GM18873 (cell line): ENCODE measurements at regions not wholly inside any gene's neighbourhood (a gene's known extent, or its start where the extent isn't known, plus 50 kb on each side); places are given as distances from the start of the nearest gene placed in this dataset.

Experiments
- ATAC-seq: cut with Tn5 transposase; IDR thresholded peaks from one replicate; pipeline ENCODE4 v1.9.1; 2021; ENCODE audit warnings: mild to moderate bottlenecking, moderate library complexity, moderate number of reproducible peaks; ENCODE audit not compliant: unreplicated experiment, low FRiP score

- ATAC-seq, result no peak
These were observed 257.6 kb upstream of the ZMIZ1 start for GRCh38 chr10:78811174-78811573.

DNA sequence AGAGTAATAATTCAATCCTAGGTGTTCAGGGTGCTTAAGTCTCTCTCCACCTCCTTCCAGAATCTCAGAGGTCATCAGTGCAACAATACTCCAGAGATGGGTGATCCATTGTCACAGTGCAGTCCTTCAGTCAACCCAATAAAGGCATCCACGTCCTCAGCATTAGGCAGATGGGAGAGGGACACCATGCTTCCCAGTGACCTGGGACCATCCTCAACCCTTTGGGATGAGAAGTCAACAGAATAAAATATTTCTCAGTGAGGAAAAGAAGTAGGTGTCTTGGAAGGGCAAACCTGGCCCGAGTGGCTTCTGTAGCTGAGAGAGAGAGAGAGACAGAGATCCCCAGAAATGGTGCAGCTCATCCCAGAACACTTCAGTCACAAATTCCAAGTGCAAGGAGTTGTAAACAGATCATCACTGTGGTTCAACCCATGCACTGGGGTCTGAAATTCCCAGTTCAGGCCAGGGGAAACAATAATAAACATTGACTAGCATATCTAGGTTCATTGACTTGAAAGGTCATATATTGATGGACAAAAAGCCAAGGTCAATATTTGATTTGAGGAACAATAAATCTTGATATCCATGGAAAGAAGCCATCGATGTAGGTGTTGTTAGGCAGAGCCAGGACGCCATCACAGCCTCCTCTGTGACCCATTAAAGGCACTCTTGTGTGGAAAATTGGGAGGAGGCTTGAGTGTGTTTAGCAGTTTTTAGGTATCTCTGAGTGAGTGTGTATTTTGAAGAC, 256.0 kb upstream of the ZMIZ1 start:
- no peak for ATAC-seq

DNA sequence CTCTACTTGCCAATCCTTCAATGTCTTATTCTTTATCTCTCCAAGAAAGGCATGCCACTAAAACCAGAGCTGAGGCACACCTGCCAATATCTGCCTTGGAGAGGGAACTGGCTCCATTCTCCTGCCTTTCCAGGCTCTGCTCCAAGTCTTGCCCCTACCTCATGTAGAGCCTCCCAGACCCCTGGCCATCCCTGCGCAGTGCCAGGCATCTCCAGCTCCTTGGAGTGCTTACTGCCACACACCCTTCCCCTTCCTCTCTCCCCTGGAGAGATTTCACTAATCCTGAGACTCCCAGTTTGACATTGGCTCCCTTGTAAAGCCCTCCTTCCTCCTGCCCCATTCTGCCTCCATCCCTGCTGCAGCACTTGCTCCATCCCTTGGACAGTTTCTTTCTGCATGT, 255.2 kb upstream of the ZMIZ1 start:
- ATAC-seq, result no peak

DNA sequence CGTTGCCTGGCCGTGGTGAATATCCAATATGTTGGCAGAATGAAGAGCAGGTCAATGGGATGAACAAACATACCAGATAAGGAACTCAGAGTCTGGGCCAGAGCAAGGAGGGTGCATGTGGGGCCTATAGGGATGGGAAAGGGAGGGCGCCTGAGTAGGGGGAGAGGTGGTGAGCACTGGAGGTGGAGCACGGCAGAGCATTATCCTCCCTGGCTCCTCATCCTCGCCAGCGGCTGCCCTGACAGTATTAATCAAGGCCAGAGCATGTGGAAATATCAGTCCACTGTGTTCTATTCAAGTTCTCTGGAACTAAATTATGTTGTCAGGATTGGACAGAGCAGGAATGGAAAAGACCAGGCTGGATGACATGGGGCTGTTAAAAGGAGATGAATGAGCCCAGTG, 254.8 kb upstream of the ZMIZ1 start:
- no peak for ATAC-seq

GRCh38 chr10:78814407-78814806, 254.4 kb upstream of the ZMIZ1 start:
- no peak for ATAC-seq

DNA sequence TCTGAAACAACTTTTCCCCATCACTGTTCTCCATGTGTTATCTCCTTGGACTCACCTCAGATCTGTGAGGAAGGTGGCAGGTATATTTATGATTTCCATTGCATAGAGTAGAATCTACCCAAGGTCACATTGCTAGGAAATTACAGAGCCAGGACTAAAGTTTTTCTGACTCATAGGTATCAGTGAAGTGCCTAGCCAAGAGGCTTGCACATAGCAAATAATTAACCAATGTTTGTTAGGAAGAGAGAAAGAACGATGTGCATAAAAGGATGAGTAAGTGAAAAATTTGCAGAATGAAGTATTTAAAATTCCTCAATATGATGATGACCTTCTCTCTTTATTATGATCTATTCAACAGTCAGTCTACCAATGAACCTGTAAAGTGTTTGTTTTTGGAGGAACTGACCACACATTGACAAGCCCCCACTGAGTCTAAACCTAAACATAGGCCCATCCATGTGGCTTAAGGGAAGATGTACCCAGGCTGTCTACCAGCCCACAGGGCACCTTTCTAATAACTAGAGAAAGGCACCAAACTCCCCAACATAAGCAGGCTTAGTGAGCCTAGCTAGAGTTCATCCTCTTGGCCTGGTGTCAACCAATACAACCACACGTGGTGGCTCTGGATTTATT, 252.9 kb upstream of the ZMIZ1 start:
- no peak for ATAC-seq

DNA sequence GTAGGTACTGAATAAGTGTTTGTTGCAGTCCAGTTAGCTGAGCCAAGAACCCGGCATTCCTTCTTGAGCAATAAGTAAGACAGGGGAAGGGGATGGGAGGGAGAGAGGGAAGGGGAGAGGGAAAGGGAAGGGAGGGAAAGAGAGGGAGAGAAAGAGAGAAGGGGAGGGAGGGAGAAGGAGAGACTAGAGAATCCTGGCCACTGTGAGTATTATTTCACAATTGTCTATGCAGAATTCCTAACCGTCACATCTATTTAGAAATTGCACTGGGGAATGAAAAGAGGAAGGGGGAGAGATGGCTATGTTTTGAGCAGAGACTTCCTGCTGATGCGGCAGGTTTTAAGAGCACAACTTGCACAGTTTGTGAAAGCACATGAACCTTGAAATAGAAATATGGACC, 251.4 kb upstream of the ZMIZ1 start:
- ATAC-seq, result no peak

- ATAC-seq, result no peak
These were observed 251.0 kb upstream of the ZMIZ1 start for GRCh38 chr10:78817804-78818203.

DNA sequence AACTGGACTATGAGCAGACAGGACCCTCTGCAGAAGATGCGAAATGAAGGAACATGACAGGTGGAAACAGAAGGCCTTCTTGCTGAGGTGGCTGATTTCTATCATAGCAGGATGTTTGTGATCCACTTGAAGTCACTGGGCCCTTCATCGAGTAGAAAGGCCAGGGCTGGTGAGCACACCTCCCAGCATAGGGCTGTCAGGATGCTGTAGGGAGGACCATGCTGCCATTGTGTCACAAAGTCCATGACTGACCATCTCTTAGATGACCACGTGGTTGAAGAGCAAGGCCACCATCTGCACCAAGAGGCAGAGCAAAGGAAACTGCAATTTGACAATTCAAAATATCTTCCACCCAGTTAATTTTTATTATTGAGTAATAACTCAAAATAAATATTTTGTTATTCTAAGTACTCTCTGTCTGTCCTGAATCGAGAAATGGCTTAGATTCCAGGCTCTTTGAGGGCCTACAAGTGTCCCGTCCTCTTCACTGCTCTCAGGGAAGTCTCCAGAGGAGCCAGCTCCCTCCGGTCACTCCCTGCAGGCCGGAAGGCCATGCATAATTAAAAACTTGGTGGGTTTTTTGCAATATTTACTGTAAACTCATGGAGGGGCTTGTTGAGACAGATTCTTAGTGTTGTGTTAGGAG, 249.3 kb upstream of the ZMIZ1 start:
- ATAC-seq, result no peak

DNA sequence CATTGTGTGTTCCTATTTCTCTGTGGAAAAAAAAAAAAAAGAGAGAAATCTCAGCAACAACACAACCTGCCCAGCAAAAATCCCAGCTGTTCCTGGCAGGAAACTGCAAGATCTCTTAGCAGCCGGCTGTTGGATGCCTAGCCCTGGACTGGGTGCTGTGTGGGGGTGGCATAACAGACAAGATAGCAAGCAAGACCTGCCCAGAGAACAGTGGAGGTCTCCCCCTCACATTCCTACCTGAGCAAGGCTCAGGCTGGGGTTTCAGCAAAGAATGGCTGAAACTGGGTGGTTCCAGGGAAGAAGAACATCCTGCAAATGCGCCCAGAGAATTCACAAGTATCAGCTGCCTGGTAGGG, 248.8 kb upstream of the ZMIZ1 start:
- no peak for ATAC-seq

- no peak for ATAC-seq
These were observed 247.7 kb upstream of the ZMIZ1 start for GRCh38 chr10:78821052-78821451.

DNA sequence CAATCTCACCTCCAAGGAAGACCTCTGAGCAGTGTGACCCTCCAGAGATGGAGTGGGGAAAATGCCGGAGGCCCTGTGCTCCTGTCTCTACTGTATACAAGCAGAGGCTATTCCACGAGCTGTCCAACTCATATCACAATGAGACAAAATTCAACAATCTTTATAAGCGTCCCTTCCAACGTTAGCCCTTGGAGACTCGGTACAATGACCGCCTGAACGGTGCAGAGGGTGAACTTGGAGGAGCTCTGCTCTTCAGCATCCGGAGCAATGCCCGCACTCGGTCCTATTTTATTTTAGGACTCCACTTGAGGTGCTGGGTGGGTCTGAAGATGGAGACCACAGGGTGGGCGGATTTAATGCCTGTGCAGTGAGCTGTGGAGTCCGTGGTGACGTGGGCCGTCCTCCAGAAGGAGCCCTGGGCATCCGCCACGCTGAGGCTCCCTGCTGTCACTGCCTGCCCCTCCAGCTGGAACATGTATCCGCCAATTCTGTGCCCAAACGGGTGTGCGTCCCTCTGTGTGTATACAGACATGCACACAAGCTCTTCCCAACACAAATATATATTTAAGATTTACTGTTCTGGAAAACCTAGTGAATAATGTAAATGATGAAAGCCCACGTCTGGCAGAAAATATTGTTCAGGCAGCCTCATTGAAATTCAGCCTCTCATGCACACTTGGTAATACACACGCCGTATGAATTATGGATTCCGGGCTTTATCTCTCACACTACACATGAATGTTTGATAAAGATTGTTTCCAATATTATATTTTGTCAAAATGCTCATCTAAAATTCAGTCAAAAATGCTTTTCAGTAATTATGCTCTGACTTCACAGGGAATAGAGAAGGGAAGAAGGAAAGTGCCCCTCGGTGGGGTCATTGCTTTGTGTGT, 239.9 kb upstream of the ZMIZ1 start:
- no peak for ATAC-seq

DNA sequence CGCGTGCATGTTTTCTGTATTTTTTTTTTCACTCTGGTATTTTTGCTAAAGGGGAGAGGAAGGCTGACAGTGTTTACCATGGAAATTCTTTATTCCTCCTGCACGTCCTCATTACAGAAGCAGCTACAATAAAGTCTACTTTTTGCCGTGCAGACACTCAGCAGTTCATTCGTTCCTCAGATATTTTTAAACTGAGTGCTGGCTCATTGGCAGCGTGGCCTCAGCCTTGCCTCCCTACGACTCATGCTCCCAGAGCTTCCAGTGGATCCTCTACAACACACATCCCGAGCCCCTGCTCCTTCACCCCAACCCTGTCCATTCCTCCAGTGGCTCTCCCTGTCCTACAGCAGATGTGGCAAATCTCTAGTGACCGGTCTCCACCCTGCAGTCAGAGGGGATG, 239.2 kb upstream of the ZMIZ1 start:
- no peak for ATAC-seq

DNA sequence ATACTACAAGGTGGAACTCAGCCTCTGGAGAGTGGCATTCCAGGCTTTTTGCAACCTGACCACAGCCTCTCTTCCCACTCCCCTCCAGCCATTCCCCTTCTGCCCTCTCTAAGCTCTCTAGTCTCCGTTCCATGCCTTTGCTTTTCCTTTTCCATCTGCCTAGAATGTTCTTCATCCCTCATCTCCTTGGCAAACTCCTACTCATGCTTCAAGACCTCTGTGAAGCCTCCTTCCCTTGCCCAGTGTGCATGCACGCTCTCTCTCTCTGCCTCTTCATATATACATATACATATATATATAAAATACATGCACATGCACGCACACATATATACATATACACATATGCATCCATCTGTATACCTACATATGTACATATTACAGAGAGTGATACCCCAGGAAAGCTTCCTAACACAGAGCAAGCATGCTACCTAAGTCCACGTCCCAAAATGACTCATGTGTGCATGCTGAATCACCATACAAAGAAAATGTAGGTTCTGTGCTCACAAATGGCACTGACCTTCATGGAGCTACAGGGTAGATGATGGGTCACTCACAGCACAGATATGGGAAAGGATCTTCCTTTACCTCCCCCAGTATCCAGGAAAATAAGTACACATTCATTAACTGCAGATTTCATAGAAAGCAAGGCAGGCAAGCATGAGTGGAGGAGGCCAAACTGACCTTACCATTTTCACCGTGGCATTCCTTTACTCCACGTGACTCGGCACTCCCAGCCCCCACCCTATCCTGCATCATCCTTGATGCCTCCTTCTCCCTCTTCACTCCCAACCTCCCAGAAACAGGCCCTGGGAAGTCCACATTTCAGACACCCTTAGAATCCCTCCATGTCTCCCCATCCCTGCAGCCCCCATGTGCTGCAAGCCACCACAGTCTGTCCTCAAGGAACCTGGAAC, 238.4 kb upstream of the ZMIZ1 start:
- ATAC-seq, result no peak

DNA sequence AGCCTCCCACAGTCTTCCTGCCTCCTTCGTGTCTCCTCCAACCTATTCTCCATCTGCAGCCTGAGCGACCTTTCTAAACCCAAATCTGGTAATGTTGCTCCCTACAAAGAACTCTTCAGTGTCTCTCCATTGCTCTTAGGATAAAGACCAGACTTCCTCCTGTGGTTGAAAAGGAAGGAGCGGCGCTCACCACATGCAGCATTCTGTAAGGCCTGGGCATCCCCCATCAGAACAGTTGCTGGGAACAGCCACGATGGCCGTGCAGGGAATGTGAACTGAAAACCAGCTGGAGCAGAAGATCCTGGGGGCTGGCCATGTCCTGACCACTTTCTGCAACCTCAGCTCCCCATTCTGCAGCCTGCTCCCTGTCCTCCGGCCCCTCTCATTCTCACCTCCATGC, 237.8 kb upstream of the ZMIZ1 start:
- ATAC-seq, result no peak

DNA sequence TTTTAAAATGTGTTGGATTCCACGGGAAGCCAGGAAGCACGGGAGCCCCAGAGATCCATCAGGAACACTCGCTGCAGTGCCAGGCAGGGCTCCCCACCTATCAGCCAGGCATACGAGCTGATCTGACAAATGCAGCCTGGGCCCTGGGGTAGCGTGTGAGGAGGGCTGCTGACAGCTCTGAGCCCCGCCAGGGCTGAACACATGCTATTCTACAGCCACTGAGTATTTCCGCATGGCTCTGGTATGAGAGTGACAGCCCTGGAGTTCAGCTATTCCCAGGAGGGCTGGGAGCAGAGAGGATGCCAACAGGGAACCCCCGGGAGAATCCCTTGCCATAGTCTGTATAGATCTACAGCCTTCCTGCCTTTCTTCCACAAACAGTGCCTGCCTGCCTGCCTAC, 237.3 kb upstream of the ZMIZ1 start:
- no peak for ATAC-seq

GRCh38 chr10:78832281-78832680, 236.5 kb upstream of the ZMIZ1 start:
- no peak for ATAC-seq

DNA sequence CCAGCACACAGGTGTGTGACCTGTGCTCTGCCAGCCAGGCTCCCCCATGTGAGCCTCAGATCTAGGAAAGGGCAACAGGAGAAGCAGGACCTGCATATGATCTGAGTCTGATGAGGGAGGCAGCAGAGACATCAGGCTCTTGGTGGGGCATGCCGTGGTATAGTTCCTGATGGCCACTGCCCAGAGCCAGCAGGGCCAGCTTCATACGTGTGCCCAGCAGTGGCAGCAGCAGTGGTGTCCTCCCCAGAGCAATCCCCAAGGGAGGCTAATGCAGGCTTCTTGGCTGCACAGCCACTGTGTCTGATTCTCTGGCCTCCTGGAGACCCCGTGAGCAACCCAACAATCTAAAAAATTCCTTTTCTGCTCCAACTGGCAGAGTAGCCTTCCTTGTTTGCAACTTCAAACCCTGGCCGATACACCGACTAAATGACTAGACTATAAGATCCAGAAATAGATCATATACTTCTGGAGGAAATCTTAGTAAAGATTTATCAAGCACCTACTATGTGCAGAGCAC, 230.6 kb upstream of the ZMIZ1 start:
- ATAC-seq, result no peak

- ATAC-seq, result no peak
These were observed 225.3 kb upstream of the ZMIZ1 start for GRCh38 chr10:78843495-78843894.
